ENCODE measurements at regions not wholly inside any gene's neighbourhood (a gene's known extent, or its start where the extent isn't known, plus 50 kb on each side); places are given as distances from the start of the nearest gene placed in this dataset.

- H3K36me3 Mint-ChIP-seq (ENCODE audit: insufficient read depth) = no peaks in the 10 kb centered on the region
- H3K4me3 Mint-ChIP-seq (ENCODE audit: low read depth) = no peak overlapping the region
- peaks cover 4% of the 10 kb centered on the region for H3K4me1 Mint-ChIP-seq (ENCODE audit: low read depth)
- no peaks in the 10 kb centered on the region for H3K27me3 Mint-ChIP-seq
- no peak overlapping the region for H3K27ac Mint-ChIP-seq
- DNase-seq (ENCODE audit: low spot score, unreplicated experiment) = no peak
- no peaks in the 10 kb centered on the region for H3K9me3 Mint-ChIP-seq (ENCODE audit: low read depth)
- TF ChIP-seq, protein P1, sequence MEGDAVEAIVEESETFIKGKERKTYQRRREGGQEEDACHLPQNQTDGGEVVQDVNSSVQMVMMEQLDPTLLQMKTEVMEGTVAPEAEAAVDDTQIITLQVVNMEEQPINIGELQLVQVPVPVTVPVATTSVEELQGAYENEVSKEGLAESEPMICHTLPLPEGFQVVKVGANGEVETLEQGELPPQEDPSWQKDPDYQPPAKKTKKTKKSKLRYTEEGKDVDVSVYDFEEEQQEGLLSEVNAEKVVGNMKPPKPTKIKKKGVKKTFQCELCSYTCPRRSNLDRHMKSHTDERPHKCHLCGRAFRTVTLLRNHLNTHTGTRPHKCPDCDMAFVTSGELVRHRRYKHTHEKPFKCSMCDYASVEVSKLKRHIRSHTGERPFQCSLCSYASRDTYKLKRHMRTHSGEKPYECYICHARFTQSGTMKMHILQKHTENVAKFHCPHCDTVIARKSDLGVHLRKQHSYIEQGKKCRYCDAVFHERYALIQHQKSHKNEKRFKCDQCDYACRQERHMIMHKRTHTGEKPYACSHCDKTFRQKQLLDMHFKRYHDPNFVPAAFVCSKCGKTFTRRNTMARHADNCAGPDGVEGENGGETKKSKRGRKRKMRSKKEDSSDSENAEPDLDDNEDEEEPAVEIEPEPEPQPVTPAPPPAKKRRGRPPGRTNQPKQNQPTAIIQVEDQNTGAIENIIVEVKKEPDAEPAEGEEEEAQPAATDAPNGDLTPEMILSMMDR (IDR thresholded peaks at IDR 0.05; ENCODE audit: unreplicated experiment) = no peak
These were observed 314.1 kb upstream of the SGK1 start for GRCh38 chr6:134632024-134632423.

- no peak overlapping the region for H3K4me3 Mint-ChIP-seq (ENCODE audit: low read depth)
- peaks cover 4% of the 10 kb centered on the region for H3K4me1 Mint-ChIP-seq (ENCODE audit: low read depth)
- no peaks in the 10 kb centered on the region for H3K9me3 Mint-ChIP-seq (ENCODE audit: low read depth)
- DNase-seq (ENCODE audit: low spot score, unreplicated experiment) = no peak
- H3K36me3 Mint-ChIP-seq (ENCODE audit: insufficient read depth) = no peaks in the 10 kb centered on the region
- no peak overlapping the region for H3K27ac Mint-ChIP-seq
- TF ChIP-seq, protein P1 (IDR thresholded peaks at IDR 0.05; ENCODE audit: unreplicated experiment) = no peak
- H3K27me3 Mint-ChIP-seq = no peaks in the 10 kb centered on the region
These were observed 313.5 kb upstream of the SGK1 start for GRCh38 chr6:134631398-134631924.

- H3K4me3 Mint-ChIP-seq (ENCODE audit: low read depth) = no peak overlapping the region
- DNase-seq (ENCODE audit: low spot score, unreplicated experiment) = no peak
- TF ChIP-seq, protein P1 (IDR thresholded peaks at IDR 0.05; ENCODE audit: unreplicated experiment) = no peak
- H3K27ac Mint-ChIP-seq = no peak overlapping the region
- no peaks in the 10 kb centered on the region for H3K36me3 Mint-ChIP-seq (ENCODE audit: insufficient read depth)
- H3K27me3 Mint-ChIP-seq = no peaks in the 10 kb centered on the region
- peaks cover 4% of the 10 kb centered on the region for H3K4me1 Mint-ChIP-seq (ENCODE audit: low read depth)
- H3K9me3 Mint-ChIP-seq (ENCODE audit: low read depth) = no peaks in the 10 kb centered on the region
These were observed 312.7 kb upstream of the SGK1 start for GRCh38 chr6:134630508-134631121.

DNA sequence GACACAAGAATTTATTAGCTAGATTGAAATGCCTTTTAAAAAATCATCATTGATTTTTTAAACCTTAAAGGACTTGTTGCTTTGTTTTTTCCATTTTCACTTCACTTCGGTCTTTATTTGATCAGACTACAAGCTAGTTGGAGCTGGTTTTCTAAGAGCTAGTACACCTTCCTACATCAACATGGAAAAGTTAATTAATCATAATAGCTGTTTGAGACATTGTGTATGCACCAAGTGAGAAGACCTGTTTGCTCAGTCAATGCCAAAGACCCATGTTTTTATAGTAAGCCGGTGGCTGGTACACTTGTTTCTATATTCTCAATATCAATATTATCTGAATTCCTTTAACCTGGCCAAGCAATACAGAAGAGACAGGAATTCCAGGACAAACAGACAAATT is 310.2 kb upstream of the SGK1 start:
- Mint-ChIP-seq H3K36me3 (ENCODE audit: insufficient read depth) (no peaks in the 10 kb centered on the region), H3K4me3 (ENCODE audit: low read depth) (no peak overlapping the region), H3K9me3 (ENCODE audit: low read depth) (no peaks in the 10 kb centered on the region), H3K27me3 (peaks cover 11% of the 10 kb centered on the region), H3K4me1 (ENCODE audit: low read depth) (peaks cover 4% of the 10 kb centered on the region), H3K27ac (no peak overlapping the region)
- TF ChIP-seq, protein P1 (IDR thresholded peaks at IDR 0.05; ENCODE audit: unreplicated experiment) = no peak
- DNase-seq (ENCODE audit: low spot score, unreplicated experiment) = no peak

DNA sequence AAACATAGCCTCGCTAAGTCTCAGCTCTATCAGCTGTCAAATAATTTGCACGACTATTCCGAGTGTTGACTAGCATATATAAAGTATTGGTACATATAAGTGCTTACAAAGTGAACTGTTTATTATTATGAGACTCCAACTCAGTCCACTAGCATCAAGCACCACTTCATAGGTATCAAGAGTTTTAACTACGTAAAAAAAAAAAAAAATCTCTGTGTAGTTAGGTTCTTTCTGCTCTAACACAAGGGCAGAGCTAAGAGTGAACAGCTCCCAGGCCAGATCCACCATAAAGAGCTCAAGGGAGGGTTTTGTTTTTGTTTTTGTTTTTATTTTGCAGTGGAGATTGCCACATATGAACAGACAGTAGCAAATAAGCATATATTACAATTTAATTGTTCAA is 309.8 kb upstream of the SGK1 start:
- H3K9me3 Mint-ChIP-seq (ENCODE audit: low read depth) = no peaks in the 10 kb centered on the region
- TF ChIP-seq, protein P1 (IDR thresholded peaks at IDR 0.05; ENCODE audit: unreplicated experiment) = no peak

More for the DNA sequence above, 309.8 kb upstream of the SGK1 start:
- Mint-ChIP-seq H3K36me3 (ENCODE audit: insufficient read depth) (no peaks in the 10 kb centered on the region), H3K27me3 (peaks cover 12% of the 10 kb centered on the region), H3K4me1 (ENCODE audit: low read depth) (peaks cover 4% of the 10 kb centered on the region), H3K4me3 (ENCODE audit: low read depth) (no peak overlapping the region), H3K27ac (no peak overlapping the region)
- DNase-seq (ENCODE audit: low spot score, unreplicated experiment) = no peak
